ENCODE measurements at regions not wholly inside any gene's neighbourhood (a gene's known extent, or its start where the extent isn't known, plus 50 kb on each side); places are given as distances from the start of the nearest gene placed in this dataset.

- no peaks in the 10 kb centered on the region for H4K20me1 ChIP-seq (replicated peaks; ENCODE audit: control insufficient read depth, extremely low read depth, insufficient read depth, low read length)
- ChIA-PET CTCF (no interaction called here), POLR2A (no interaction called here)
- dilution Hi-C loops (cut with MboI; ENCODE audit: extremely low pct_ligation_motif_present, low sequenced_read_pairs): no loop called here
- BruUV-seq (replicated peaks): no TSS peak
- no peak overlapping the region for H3K9ac ChIP-seq (replicated peaks; ENCODE audit: extremely low read depth, insufficient read depth, low read length)
- no peaks in the 10 kb centered on the region for H3K79me2 ChIP-seq (ENCODE audit: control insufficient read depth, insufficient read depth, low read length)
- no peaks in the 10 kb centered on the region for H3K9me3 ChIP-seq (replicated peaks; ENCODE audit: control insufficient read depth, insufficient read depth, low read length)
- intact Hi-C loops (cut with micrococcal nuclease): no loop called here
- H3K9me1 ChIP-seq (replicated peaks; ENCODE audit: control insufficient read depth, extremely low read depth, insufficient read depth, low read length): no peaks in the 10 kb centered on the region
- DNase-seq (ENCODE audit: low read depth, low spot score) (no peak), FAIRE-seq (no peak)
- H3K4me2 ChIP-seq (ENCODE audit: insufficient read depth, low read length): no peak overlapping the region
- no peak overlapping the region for H2AFZ ChIP-seq (ENCODE audit: low read depth, low read length)
- peaks cover 4% of the 10 kb centered on the region for H3K4me1 ChIP-seq (ENCODE audit: control insufficient read depth, extremely low read depth, insufficient read depth, low read length)
- H3K27me3 ChIP-seq (ENCODE audit: control insufficient read depth in 2 of 2, insufficient read depth in 2 of 2, low read length in 2 of 2): peaks cover 2% of the 10 kb centered on the region in 2 experiments
- H3K36me3 ChIP-seq (ENCODE audit: control insufficient read depth in 2 of 2, extremely low read depth in 1 of 2, insufficient read depth in 2 of 2, low read length in 2 of 2): no peaks in the 10 kb centered on the region
- H3K27ac ChIP-seq (ENCODE audit: insufficient read depth, low read depth, low read length): no peak overlapping the region
- TF ChIP-seq POLR2A (IDR thresholded peaks at IDR 0.05; ENCODE audit: low read depth, low read length) (no peak), MYC (IDR thresholded peaks at IDR 0.05; ENCODE audit: low read depth, low read length) (no peak), JUN (IDR thresholded peaks at IDR 0.05; ENCODE audit: borderline replicate concordance, insufficient read depth, insufficient read length, low read depth) (no peak), EZH2 (IDR thresholded peaks at IDR 0.05; ENCODE audit: borderline replicate concordance, low read depth, low read length, severe bottlenecking) (no peak), GATA2 (IDR thresholded peaks at IDR 0.05; ENCODE audit: insufficient read depth, insufficient read length, low read depth, low read length) (no peak), FOS (IDR thresholded peaks at IDR 0.05; ENCODE audit: borderline replicate concordance, insufficient read depth, low read length) (no peak), POLR2AphosphoS5 (IDR thresholded peaks at IDR 0.05; ENCODE audit: insufficient read depth, low read depth, low read length) (no peak)
- TF ChIP-seq, protein P1, sequence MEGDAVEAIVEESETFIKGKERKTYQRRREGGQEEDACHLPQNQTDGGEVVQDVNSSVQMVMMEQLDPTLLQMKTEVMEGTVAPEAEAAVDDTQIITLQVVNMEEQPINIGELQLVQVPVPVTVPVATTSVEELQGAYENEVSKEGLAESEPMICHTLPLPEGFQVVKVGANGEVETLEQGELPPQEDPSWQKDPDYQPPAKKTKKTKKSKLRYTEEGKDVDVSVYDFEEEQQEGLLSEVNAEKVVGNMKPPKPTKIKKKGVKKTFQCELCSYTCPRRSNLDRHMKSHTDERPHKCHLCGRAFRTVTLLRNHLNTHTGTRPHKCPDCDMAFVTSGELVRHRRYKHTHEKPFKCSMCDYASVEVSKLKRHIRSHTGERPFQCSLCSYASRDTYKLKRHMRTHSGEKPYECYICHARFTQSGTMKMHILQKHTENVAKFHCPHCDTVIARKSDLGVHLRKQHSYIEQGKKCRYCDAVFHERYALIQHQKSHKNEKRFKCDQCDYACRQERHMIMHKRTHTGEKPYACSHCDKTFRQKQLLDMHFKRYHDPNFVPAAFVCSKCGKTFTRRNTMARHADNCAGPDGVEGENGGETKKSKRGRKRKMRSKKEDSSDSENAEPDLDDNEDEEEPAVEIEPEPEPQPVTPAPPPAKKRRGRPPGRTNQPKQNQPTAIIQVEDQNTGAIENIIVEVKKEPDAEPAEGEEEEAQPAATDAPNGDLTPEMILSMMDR (IDR thresholded peaks at IDR 0.05; ENCODE audit: extremely low read depth in 1 of 2, insufficient read depth in 1 of 2, low read depth in 1 of 2, low read length in 2 of 2): no peak
- TF ChIP-seq, protein P2, sequence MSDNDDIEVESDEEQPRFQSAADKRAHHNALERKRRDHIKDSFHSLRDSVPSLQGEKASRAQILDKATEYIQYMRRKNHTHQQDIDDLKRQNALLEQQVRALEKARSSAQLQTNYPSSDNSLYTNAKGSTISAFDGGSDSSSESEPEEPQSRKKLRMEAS (IDR thresholded peaks at IDR 0.05; ENCODE audit: insufficient read depth, insufficient read length): no peak
- H3K4me3 ChIP-seq (replicated peaks in 1 of 3; ENCODE audit: insufficient read depth in 1 of 3, low read depth in 1 of 3, low read length in 3 of 3): no peak overlapping the region
Measured at GRCh38 chr10:62580396-62580795, 206.2 kb downstream of the ZNF365 start.
